Neural cell (in vitro differentiated cells): ENCODE measurements at regions not wholly inside any gene's neighbourhood (a gene's known extent, or its start where the extent isn't known, plus 50 kb on each side); places are given as distances from the start of the nearest gene placed in this dataset.

Experiments used
- H2AFZ ChIP-seq: fragments of 200-600, 300-800 bp; sonication (generic), shearing (Covaris generic); 2 replicates; pipeline ENCODE4 v1.6.0; 2014; ENCODE audit warnings: low read depth, mild to moderate bottlenecking, antibody characterized with exemption, low read length, moderate library complexity
- H3F3A ChIP-seq: fragments of 200-600 bp; shearing (Covaris generic); 2 replicates; pipeline ENCODE4 v1.6.1; 2016; ENCODE audit warnings: mild to moderate bottlenecking, moderate library complexity, mixed read lengths, antibody characterized with exemption, low read length; ENCODE audit not compliant: insufficient read depth, poor library complexity, severe bottlenecking
- H3K27ac ChIP-seq: fragments of 200-600, 300-800 bp; sonication (generic), shearing (Covaris generic); 2 replicates; pipeline ENCODE4 v1.5.1; 2014; ENCODE audit warnings: mild to moderate bottlenecking, low read length, moderate library complexity
- H3K27me3 ChIP-seq: fragments of 300-800, 200-600 bp; sonication (generic), shearing (Covaris generic); 2 replicates; pipeline ENCODE4 v1.6.0; 2014; ENCODE audit warnings: mild to moderate bottlenecking, low read depth, low read length, moderate library complexity; ENCODE audit not compliant: insufficient read depth
- H3K36me3 ChIP-seq: fragments of 300-800, 200-600 bp; sonication (generic), shearing (Covaris generic); 2 replicates; pipeline ENCODE4 v1.5.1; 2014; ENCODE audit warnings: mild to moderate bottlenecking, antibody characterized with exemption, low read length, moderate library complexity; ENCODE audit not compliant: insufficient read depth
- H3K4me2 ChIP-seq: fragments of 300-800, 200-600 bp; sonication (generic), shearing (Covaris generic); 2 replicates; pipeline ENCODE4 v1.6.0; 2014; ENCODE audit warnings: mild to moderate bottlenecking, low read length
- H3K4me3 ChIP-seq: fragments of 300-800, 200-600 bp; sonication (generic), shearing (Covaris generic); 2 replicates; pipeline ENCODE4 v1.5.1; 2014; ENCODE audit warnings: mild to moderate bottlenecking, low read length, moderate library complexity
- H3K79me2 ChIP-seq: fragments of 200-600 bp; shearing (Covaris generic); replicated peaks from 2 replicates; pipeline ENCODE4 v1.6.0; 2014; ENCODE audit warnings: mild to moderate bottlenecking, low read length, moderate library complexity; ENCODE audit not compliant: insufficient read depth
- H3K9ac ChIP-seq: fragments of 300-800, 200-600 bp; sonication (generic), shearing (Covaris generic); 2 replicates; pipeline ENCODE4 v1.6.1; 2016; ENCODE audit warnings: mild to moderate bottlenecking, low read length, mixed read lengths
- H3K9me2 ChIP-seq: fragments of 200-600 bp; shearing (Covaris generic); 2 replicates; pipeline ENCODE4 v1.6.1; 2016; ENCODE audit warnings: mild to moderate bottlenecking, low read length, mixed read lengths; ENCODE audit not compliant: insufficient read depth
- H3K9me3 ChIP-seq: fragments of 200-600, 300-800 bp; sonication (generic), shearing (Covaris generic); 2 replicates; pipeline ENCODE4 v1.6.1; 2016; ENCODE audit warnings: mild to moderate bottlenecking, mixed run types, low read length, moderate library complexity, mixed read lengths
- H4K20me1 ChIP-seq: fragments of 200-600 bp; shearing (Covaris generic); 2 replicates; pipeline ENCODE4 v1.6.1; 2016; ENCODE audit warnings: mild to moderate bottlenecking, mixed run types; ENCODE audit not compliant: insufficient read depth
- CTCF ChIP-seq: fragments of 450-650 bp; IDR thresholded peaks from 2 replicates; pipeline ENCODE4 v1.5.1; 2014; ENCODE audit warnings: antibody characterized with exemption, mild to moderate bottlenecking, moderate library complexity; ENCODE audit not compliant: poor library complexity, severe bottlenecking
- EP300 ChIP-seq: fragments of 450-650 bp; conservative IDR thresholded peaks from 2 replicates; pipeline ENCODE4 v1.6.1; 2014; ENCODE audit warnings: antibody characterized with exemption, mild to moderate bottlenecking, moderate library complexity; ENCODE audit not compliant: poor library complexity, severe bottlenecking
- EZH2 ChIP-seq: fragments of 200-600, 300-800 bp; shearing (Covaris generic), sonication (generic); IDR thresholded peaks from 2 replicates; pipeline ENCODE4 v1.6.1; 2014; ENCODE audit warnings: antibody characterized with exemption, low read length, borderline replicate concordance, mild to moderate bottlenecking; ENCODE audit not compliant: insufficient read depth, poor library complexity, severe bottlenecking
- MXI1 ChIP-seq: fragments of 450-650 bp; conservative IDR thresholded peaks from 2 replicates; pipeline ENCODE4 v1.6.1; 2014; ENCODE audit warnings: antibody characterized with exemption, mild to moderate bottlenecking; ENCODE audit not compliant: poor library complexity, severe bottlenecking
- POLR2AphosphoS5 ChIP-seq: IDR thresholded peaks from 2 replicates; pipeline ENCODE4 v1.6.1; 2012
- RAD21 ChIP-seq: fragments of 450-650 bp; conservative IDR thresholded peaks from 2 replicates; pipeline ENCODE4 v1.6.1; 2014; ENCODE audit warnings: antibody characterized with exemption, mild to moderate bottlenecking, moderate library complexity
- REST ChIP-seq: IDR thresholded peaks from 2 replicates; pipeline ENCODE4 v1.6.1; 2012; ENCODE audit warnings: borderline replicate concordance
- SMC3 ChIP-seq: fragments of 450-650 bp; conservative IDR thresholded peaks from 2 replicates; pipeline ENCODE4 v1.6.1; 2014; ENCODE audit warnings: antibody characterized with exemption, mild to moderate bottlenecking, moderate library complexity; ENCODE audit not compliant: poor library complexity
- TAF1 ChIP-seq: IDR thresholded peaks from 2 replicates; pipeline ENCODE4 v1.6.1; 2012; ENCODE audit warnings: low read depth

- Histone ChIP-seq H3K4me2 (no peak overlapping the region), H3K4me3 (no peak overlapping the region)
- TF ChIP-seq SMC3 (no peak), RAD21 (no peak), CTCF (no peak), REST (no peak), POLR2AphosphoS5 (no peak), EP300 (no peak), EZH2 (no peak), TAF1 (no peak), MXI1 (no peak)
These were observed 82.4 kb upstream of the ITGB1 start for GRCh38 chr10:33040436-33040835.

GRCh38 chr10:33039181-33039580, 81.2 kb upstream of the ITGB1 start:
- Histone ChIP-seq H3K4me2 (no peak overlapping the region), H3K27ac (no peak overlapping the region), H3F3A (no peaks in the 10 kb centered on the region), H3K9ac (no peak overlapping the region), H4K20me1 (no peaks in the 10 kb centered on the region), H3K79me2 (no peaks in the 10 kb centered on the region), H3K4me3 (no peak overlapping the region), H3K36me3 (no peaks in the 10 kb centered on the region), H3K9me2 (no peaks in the 10 kb centered on the region), H2AFZ (no peak overlapping the region), H3K27me3 (no peaks in the 10 kb centered on the region), H3K9me3 (no peaks in the 10 kb centered on the region)
- TF ChIP-seq SMC3 (no peak), EP300 (no peak), POLR2AphosphoS5 (no peak), EZH2 (no peak), REST (no peak), TAF1 (no peak), RAD21 (no peak), CTCF (no peak), MXI1 (no peak)

More at GRCh38 chr10:33040436-33040835, 82.4 kb upstream of the ITGB1 start:
- Histone ChIP-seq H3K9me2 (no peaks in the 10 kb centered on the region), H3K27ac (no peak overlapping the region), H3K36me3 (no peaks in the 10 kb centered on the region), H3K9me3 (no peaks in the 10 kb centered on the region), H3K79me2 (no peaks in the 10 kb centered on the region), H3K9ac (no peak overlapping the region), H3K27me3 (no peaks in the 10 kb centered on the region), H3F3A (no peaks in the 10 kb centered on the region), H2AFZ (no peak overlapping the region), H4K20me1 (no peaks in the 10 kb centered on the region)
